Gastroesophageal sphincter (tissue), 3 donors: ENCODE measurements at regions not wholly inside any gene's neighbourhood (a gene's known extent, or its start where the extent isn't known, plus 50 kb on each side); places are given as distances from the start of the nearest gene placed in this dataset.

Source experiments
- POLR2A ChIP-seq, 2 donors: fragments of 450-650 bp; IDR thresholded peaks; one replicate each; pipeline ENCODE4 v1.6.1; 2017; ENCODE audit warnings: antibody characterized with exemption in 2 of 2, mild to moderate bottlenecking in 2 of 2, moderate library complexity in 1 of 2
- POLR2AphosphoS5 ChIP-seq: sonication (generic); formaldehyde crosslinking; IDR thresholded peaks from one replicate; pipeline ENCODE4 v1.6.1; 2017; ENCODE audit warnings: antibody characterized with exemption
- TF ChIP-seq, protein P1 (sequence below), 4 experiments: fragments of 200-600 bp in 2 of 4; fragments of 450-650 bp in 2 of 4; sonication (generic) in 1 of 4; IDR thresholded peaks; one replicate each; pipeline ENCODE4 v1.5.1; 2017 to 2019; ENCODE audit warnings: antibody characterized with exemption in 4 of 4, mild to moderate bottlenecking in 2 of 4, moderate library complexity in 2 of 4

DNA sequence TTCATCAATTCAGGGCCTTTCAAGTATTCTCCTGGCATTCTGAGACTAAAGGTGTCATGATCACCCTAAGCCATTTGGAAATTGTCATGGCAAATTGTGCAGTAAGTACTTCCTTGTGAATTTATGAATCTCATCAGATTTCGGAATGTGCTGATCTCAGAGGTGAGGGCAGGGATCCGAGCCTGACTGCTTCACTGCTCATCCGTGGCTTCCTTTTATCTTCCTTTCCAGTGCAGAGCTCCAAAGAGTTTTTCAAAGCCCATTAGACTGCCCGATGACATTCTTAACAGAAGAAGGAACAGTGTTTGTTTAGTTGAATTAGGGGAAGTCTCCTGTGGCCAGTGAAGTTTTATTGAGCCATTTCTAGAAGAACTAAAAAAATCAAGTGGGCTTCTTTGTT, 182.8 kb upstream of the GDNF start:
- TF ChIP-seq, protein P1, sequence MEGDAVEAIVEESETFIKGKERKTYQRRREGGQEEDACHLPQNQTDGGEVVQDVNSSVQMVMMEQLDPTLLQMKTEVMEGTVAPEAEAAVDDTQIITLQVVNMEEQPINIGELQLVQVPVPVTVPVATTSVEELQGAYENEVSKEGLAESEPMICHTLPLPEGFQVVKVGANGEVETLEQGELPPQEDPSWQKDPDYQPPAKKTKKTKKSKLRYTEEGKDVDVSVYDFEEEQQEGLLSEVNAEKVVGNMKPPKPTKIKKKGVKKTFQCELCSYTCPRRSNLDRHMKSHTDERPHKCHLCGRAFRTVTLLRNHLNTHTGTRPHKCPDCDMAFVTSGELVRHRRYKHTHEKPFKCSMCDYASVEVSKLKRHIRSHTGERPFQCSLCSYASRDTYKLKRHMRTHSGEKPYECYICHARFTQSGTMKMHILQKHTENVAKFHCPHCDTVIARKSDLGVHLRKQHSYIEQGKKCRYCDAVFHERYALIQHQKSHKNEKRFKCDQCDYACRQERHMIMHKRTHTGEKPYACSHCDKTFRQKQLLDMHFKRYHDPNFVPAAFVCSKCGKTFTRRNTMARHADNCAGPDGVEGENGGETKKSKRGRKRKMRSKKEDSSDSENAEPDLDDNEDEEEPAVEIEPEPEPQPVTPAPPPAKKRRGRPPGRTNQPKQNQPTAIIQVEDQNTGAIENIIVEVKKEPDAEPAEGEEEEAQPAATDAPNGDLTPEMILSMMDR (IDR thresholded peaks at IDR 0.05), result no peak
- TF ChIP-seq POLR2A (IDR thresholded peaks at IDR 0.05) (no peak), POLR2AphosphoS5 (no peak)
